ENCODE measurements at regions not wholly inside any gene's neighbourhood (a gene's known extent, or its start where the extent isn't known, plus 50 kb on each side); places are given as distances from the start of the nearest gene placed in this dataset.

GRCh38 chr16:11462036-11462435 is 116.8 kb downstream of the RMI2 start:
- no peak for TF ChIP-seq CTCF (IDR thresholded peaks at IDR 0.05)
- no peak for TF ChIP-seq EZH2 (IDR thresholded peaks at IDR 0.05)
